ENCODE measurements at regions not wholly inside any gene's neighbourhood (a gene's known extent, or its start where the extent isn't known, plus 50 kb on each side); places are given as distances from the start of the nearest gene placed in this dataset.

GRCh38 chr4:119696963-119697362, 68.4 kb upstream of the PDE5A start:
- DNase-seq: no peak

- DNase-seq: no peak
These were observed 66.6 kb upstream of the PDE5A start for GRCh38 chr4:119695216-119695615.

- no peak for DNase-seq
These were observed 64.5 kb upstream of the PDE5A start for GRCh38 chr4:119693126-119693525.

- DNase-seq: no peak
These were observed 63.4 kb upstream of the PDE5A start for GRCh38 chr4:119692001-119692400.

GRCh38 chr4:119690871-119691270, 62.3 kb upstream of the PDE5A start:
- DNase-seq: no peak

GRCh38 chr4:119688446-119688845, 59.8 kb upstream of the PDE5A start:
- no peak for DNase-seq

- DNase-seq: no peak
These were observed 55.9 kb upstream of the PDE5A start for GRCh38 chr4:119684463-119684862.

GRCh38 chr4:119683518-119683917, 54.9 kb upstream of the PDE5A start:
- DNase-seq: no peak

- DNase-seq: no peak
These were observed 53.5 kb upstream of the PDE5A start for GRCh38 chr4:119682099-119682498.

GRCh38 chr4:119679251-119679650, 50.6 kb upstream of the PDE5A start:
- DNase-seq: no peak

GRCh38 chr4:119678761-119679160, 50.2 kb upstream of the PDE5A start:
- no peak for DNase-seq
